ENCODE measurements at regions not wholly inside any gene's neighbourhood (a gene's known extent, or its start where the extent isn't known, plus 50 kb on each side); places are given as distances from the start of the nearest gene placed in this dataset.

- DNase-seq (ENCODE audit: low spot score) (no peak), ATAC-seq (no peak)
- CTCF ChIA-PET: no interaction called here
- H3K9me3 Mint-ChIP-seq: no peaks in the 10 kb centered on the region
- no peaks in the 10 kb centered on the region for H3K27me3 Mint-ChIP-seq (ENCODE audit: low read depth)
- no peak overlapping the region for H3K4me3 Mint-ChIP-seq
- H3K27ac Mint-ChIP-seq: no peak overlapping the region
- TF ChIP-seq NFYB (CRISPR knock-in tag; conservative IDR thresholded peaks at IDR 0.05; ENCODE audit: low read depth) (no peak), GABPB1 (CRISPR knock-in tag; IDR thresholded peaks at IDR 0.05) (peak; percentile 53), SOX15 (CRISPR knock-in tag; IDR thresholded peaks at IDR 0.05) (no peak)
- no peaks in the 10 kb centered on the region for H3K36me3 Mint-ChIP-seq
- POLR2A ChIA-PET: no interaction called here
- peaks cover 13% of the 10 kb centered on the region for H3K4me1 Mint-ChIP-seq
These were observed 119.8 kb downstream of the SIK1 start for GRCh38 chr21:43306911-43307676.

- H3K9me3 Mint-ChIP-seq: no peaks in the 10 kb centered on the region
- TF ChIP-seq, protein P1, sequence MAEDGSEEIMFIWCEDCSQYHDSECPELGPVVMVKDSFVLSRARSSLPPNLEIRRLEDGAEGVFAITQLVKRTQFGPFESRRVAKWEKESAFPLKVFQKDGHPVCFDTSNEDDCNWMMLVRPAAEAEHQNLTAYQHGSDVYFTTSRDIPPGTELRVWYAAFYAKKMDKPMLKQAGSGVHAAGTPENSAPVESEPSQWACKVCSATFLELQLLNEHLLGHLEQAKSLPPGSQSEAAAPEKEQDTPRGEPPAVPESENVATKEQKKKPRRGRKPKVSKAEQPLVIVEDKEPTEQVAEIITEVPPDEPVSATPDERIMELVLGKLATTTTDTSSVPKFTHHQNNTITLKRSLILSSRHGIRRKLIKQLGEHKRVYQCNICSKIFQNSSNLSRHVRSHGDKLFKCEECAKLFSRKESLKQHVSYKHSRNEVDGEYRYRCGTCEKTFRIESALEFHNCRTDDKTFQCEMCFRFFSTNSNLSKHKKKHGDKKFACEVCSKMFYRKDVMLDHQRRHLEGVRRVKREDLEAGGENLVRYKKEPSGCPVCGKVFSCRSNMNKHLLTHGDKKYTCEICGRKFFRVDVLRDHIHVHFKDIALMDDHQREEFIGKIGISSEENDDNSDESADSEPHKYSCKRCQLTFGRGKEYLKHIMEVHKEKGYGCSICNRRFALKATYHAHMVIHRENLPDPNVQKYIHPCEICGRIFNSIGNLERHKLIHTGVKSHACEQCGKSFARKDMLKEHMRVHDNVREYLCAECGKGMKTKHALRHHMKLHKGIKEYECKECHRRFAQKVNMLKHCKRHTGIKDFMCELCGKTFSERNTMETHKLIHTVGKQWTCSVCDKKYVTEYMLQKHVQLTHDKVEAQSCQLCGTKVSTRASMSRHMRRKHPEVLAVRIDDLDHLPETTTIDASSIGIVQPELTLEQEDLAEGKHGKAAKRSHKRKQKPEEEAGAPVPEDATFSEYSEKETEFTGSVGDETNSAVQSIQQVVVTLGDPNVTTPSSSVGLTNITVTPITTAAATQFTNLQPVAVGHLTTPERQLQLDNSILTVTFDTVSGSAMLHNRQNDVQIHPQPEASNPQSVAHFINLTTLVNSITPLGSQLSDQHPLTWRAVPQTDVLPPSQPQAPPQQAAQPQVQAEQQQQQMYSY (CRISPR knock-in tag; IDR thresholded peaks at IDR 0.05): no peak
- TF ChIP-seq ZNF219 (CRISPR knock-in tag; IDR thresholded peaks at IDR 0.05; ENCODE audit: borderline replicate concordance) (no peak), IRF2 (CRISPR knock-in tag; IDR thresholded peaks at IDR 0.05; ENCODE audit: borderline replicate concordance, low read depth) (no peak), ZBTB21 (CRISPR knock-in tag; IDR thresholded peaks at IDR 0.05; ENCODE audit: borderline replicate concordance) (no peak), GABPB1 (CRISPR knock-in tag; IDR thresholded peaks at IDR 0.05) (no peak), ZNF532 (CRISPR knock-in tag; IDR thresholded peaks at IDR 0.05; ENCODE audit: borderline replicate concordance) (no peak), NFYB (CRISPR knock-in tag; conservative IDR thresholded peaks at IDR 0.05; ENCODE audit: low read depth) (no peak), JAZF1 (CRISPR knock-in tag; IDR thresholded peaks at IDR 0.05) (no peak), JUN (CRISPR knock-in tag; IDR thresholded peaks at IDR 0.05) (no peak), ESRRA (CRISPR knock-in tag; IDR thresholded peaks at IDR 0.05; ENCODE audit: borderline replicate concordance) (no peak)
- TF ChIP-seq, protein P2, sequence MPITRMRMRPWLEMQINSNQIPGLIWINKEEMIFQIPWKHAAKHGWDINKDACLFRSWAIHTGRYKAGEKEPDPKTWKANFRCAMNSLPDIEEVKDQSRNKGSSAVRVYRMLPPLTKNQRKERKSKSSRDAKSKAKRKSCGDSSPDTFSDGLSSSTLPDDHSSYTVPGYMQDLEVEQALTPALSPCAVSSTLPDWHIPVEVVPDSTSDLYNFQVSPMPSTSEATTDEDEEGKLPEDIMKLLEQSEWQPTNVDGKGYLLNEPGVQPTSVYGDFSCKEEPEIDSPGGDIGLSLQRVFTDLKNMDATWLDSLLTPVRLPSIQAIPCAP (CRISPR knock-in tag; IDR thresholded peaks at IDR 0.05): no peak
- TF ChIP-seq, protein P3, sequence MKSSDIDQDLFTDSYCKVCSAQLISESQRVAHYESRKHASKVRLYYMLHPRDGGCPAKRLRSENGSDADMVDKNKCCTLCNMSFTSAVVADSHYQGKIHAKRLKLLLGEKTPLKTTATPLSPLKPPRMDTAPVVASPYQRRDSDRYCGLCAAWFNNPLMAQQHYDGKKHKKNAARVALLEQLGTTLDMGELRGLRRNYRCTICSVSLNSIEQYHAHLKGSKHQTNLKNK (CRISPR knock-in tag; IDR thresholded peaks at IDR 0.05): no peak
- TF ChIP-seq, protein P4, sequence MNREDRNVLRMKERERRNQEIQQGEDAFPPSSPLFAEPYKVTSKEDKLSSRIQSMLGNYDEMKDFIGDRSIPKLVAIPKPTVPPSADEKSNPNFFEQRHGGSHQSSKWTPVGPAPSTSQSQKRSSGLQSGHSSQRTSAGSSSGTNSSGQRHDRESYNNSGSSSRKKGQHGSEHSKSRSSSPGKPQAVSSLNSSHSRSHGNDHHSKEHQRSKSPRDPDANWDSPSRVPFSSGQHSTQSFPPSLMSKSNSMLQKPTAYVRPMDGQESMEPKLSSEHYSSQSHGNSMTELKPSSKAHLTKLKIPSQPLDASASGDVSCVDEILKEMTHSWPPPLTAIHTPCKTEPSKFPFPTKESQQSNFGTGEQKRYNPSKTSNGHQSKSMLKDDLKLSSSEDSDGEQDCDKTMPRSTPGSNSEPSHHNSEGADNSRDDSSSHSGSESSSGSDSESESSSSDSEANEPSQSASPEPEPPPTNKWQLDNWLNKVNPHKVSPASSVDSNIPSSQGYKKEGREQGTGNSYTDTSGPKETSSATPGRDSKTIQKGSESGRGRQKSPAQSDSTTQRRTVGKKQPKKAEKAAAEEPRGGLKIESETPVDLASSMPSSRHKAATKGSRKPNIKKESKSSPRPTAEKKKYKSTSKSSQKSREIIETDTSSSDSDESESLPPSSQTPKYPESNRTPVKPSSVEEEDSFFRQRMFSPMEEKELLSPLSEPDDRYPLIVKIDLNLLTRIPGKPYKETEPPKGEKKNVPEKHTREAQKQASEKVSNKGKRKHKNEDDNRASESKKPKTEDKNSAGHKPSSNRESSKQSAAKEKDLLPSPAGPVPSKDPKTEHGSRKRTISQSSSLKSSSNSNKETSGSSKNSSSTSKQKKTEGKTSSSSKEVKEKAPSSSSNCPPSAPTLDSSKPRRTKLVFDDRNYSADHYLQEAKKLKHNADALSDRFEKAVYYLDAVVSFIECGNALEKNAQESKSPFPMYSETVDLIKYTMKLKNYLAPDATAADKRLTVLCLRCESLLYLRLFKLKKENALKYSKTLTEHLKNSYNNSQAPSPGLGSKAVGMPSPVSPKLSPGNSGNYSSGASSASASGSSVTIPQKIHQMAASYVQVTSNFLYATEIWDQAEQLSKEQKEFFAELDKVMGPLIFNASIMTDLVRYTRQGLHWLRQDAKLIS (CRISPR knock-in tag; IDR thresholded peaks at IDR 0.05; ENCODE audit: borderline replicate concordance): no peak
- TF ChIP-seq, protein P5, sequence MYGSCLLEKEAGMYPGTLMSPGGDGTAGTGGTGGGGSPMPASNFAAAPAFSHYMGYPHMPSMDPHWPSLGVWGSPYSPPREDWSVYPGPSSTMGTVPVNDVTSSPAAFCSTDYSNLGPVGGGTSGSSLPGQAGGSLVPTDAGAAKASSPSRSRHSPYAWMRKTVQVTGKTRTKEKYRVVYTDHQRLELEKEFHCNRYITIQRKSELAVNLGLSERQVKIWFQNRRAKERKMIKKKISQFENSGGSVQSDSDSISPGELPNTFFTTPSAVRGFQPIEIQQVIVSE (CRISPR knock-in tag; IDR thresholded peaks at IDR 0.05; ENCODE audit: borderline replicate concordance): no peak
- DNase-seq (ENCODE audit: low spot score) (no peak), ATAC-seq (no peak)
- no peaks in the 10 kb centered on the region for H3K36me3 Mint-ChIP-seq
- POLR2A ChIA-PET: no interaction called here
- CTCF ChIA-PET: no interaction called here
- peaks cover 6% of the 10 kb centered on the region for H3K4me1 Mint-ChIP-seq
- no peaks in the 10 kb centered on the region for H3K27me3 Mint-ChIP-seq (ENCODE audit: low read depth)
- no peak overlapping the region for H3K4me3 Mint-ChIP-seq
- H3K27ac Mint-ChIP-seq: no peak overlapping the region
These were observed 120.5 kb downstream of the SIK1 start for GRCh38 chr21:43306391-43306790.

Data from WTC11 (cell line).